D721Med (cell line): ENCODE measurements at regions not wholly inside any gene's neighbourhood (a gene's known extent, or its start where the extent isn't known, plus 50 kb on each side); places are given as distances from the start of the nearest gene placed in this dataset.
"Not testable (repeated sequence)": the region's sequence is repeated elsewhere in the genome, so short reads cannot be mapped to it uniquely, and the experiment has no call there.

Source experiments
- DNase-seq: peaks from one replicate; pipeline ENCODE4 v3.0.0; 2011; ENCODE audit warnings: low spot score; ENCODE audit not compliant: insufficient read length
- FAIRE-seq: peaks from 2 replicates; lab custom pipeline; 2011; peaks lifted over from hg19 to GRCh38; lab: Jason Lieb, UNC
- CTCF ChIP-seq: IDR thresholded peaks from 2 replicates; pipeline ENCODE4 v1.5.1; 2012; ENCODE audit warnings: mild to moderate bottlenecking, control low read depth; ENCODE audit not compliant: insufficient read depth; ENCODE audit errors: missing control alignments

- TF ChIP-seq CTCF = no peak
- DNase-seq (no peak), FAIRE-seq (no peak)
Observed at GRCh38 chr12:131403676-131404075, 307.2 kb upstream of the SFSWAP start.

DNA sequence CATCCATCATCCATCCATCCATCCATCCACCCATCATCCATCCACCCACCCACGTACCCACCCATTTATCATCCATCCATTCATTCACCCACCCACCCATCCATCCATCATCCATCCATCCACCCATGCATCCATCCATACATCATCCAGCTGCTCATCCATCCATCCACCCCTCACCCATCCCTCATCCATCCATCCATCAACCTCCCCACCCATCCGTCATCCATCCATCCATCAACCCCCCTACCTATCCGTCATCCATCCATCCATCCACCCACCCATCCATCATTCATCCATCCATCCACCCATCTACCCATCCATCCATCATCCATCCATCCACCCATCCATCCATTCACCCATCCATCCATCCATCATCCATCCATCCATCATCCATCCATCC lies 306.2 kb upstream of the SFSWAP start:
- FAIRE-seq = no peak
- no peak for DNase-seq
- TF ChIP-seq CTCF = no peak

- DNase-seq (no peak), FAIRE-seq (no peak)
- no peak for TF ChIP-seq CTCF
Observed at GRCh38 chr12:131407221-131408035, 303.5 kb upstream of the SFSWAP start.

DNA sequence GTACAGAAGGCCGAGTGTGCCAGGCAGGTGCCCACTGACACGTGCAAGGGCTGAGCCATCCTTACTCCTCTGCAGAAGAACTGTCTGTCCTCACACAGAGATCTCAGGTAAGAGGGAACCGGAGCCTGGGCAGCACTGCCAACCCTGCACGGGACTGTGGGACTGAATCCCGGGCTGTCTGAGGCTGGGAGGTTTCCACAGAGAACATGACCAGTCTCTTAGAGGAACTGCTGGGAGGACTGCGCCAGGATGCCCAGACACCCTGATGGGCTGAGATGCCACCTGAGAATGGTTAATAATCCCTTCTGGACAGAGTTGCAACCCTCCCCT lies 302.9 kb upstream of the SFSWAP start:
- no peak for TF ChIP-seq CTCF
- no peak for FAIRE-seq

DNA sequence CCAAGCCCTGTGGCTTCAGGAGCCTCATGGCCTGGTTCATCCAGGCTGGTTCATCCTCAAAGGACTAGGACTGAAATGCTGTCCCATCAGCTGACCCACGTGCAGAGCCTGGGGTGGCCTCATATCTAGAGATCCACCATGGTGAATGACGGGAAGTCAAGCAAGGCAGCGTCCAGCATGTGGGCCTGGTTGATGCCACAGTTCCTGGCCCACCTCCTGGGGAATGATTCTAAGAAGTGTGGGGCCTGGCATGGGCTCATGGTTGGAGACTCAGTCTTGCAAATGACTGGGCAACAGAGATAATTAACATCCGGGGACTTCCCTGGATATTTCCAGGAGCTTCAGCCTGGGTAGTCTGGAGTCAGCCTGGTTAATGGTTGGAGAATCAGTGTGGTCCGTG lies 302.4 kb upstream of the SFSWAP start:
- DNase-seq (no peak), FAIRE-seq (no peak)
- no peak for TF ChIP-seq CTCF

More for the DNA sequence above, 302.9 kb upstream of the SFSWAP start:
- no peak for DNase-seq

DNA sequence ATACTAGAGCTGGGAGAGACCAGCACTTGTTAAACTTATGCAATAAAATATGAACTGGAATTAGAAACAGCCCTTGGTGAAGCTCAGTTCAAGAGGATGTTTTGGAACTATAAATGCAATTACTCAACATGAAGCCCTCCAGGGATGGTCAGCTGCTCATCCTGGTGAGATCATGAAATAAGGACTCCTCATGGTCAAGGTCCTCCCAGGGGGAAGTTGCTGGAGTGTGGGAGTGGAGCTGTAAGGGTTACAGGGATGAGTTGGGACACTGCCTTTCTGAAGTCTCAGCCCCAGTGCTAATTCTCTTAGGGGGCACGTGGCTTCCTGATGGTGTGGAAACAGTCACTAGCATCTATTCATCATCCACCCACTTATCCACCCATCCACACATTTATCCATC lies 301.7 kb upstream of the SFSWAP start:
- DNase-seq (no peak), FAIRE-seq (no peak)
- TF ChIP-seq CTCF = no peak

- not testable (repeated sequence) for FAIRE-seq, DNase-seq
Observed at GRCh38 chr12:131411827-131412226, 299.1 kb upstream of the SFSWAP start.
